Activated T-cell treated with anti-CD3 and anti-CD28 coated beads for 24 hours (primary cell): ENCODE measurements at regions not wholly inside any gene's neighbourhood (a gene's known extent, or its start where the extent isn't known, plus 50 kb on each side); places are given as distances from the start of the nearest gene placed in this dataset.
A peak's percentile ranks its signal among the peaks of the same experiment; 100 is the strongest.
"Not testable (repeated sequence)": the region's sequence is repeated elsewhere in the genome, so short reads cannot be mapped to it uniquely, and the experiment has no call there.

Experiments
- DNase-seq: peaks from one replicate; pipeline ENCODE4 v3.0.0-alpha.2; 2020; ENCODE audit warnings: low read depth

- no peak for DNase-seq
These were observed 68.1 kb upstream of the CEP85L start for GRCh38 chr6:118719351-118720124.

GRCh38 chr6:118718903-118719302 is 67.5 kb upstream of the CEP85L start:
- DNase-seq = no peak

- DNase-seq = no peak
These were observed 66.9 kb upstream of the CEP85L start for GRCh38 chr6:118718297-118718696.

- no peak for DNase-seq
These were observed 65.7 kb upstream of the CEP85L start for GRCh38 chr6:118717106-118717505.

GRCh38 chr6:118715907-118716306 is 64.5 kb upstream of the CEP85L start:
- not testable (repeated sequence) for DNase-seq

- no peak for DNase-seq
These were observed 64.0 kb upstream of the CEP85L start for GRCh38 chr6:118715376-118715775.

GRCh38 chr6:118714756-118715155 is 63.4 kb upstream of the CEP85L start:
- no peak for DNase-seq

- no peak for DNase-seq
These were observed 61.6 kb upstream of the CEP85L start for GRCh38 chr6:118712969-118713368.

GRCh38 chr6:118710616-118711015 is 59.2 kb upstream of the CEP85L start:
- no peak for DNase-seq

- DNase-seq = peak; percentile 65
These were observed 58.5 kb upstream of the CEP85L start for GRCh38 chr6:118709859-118710350.

- no peak for DNase-seq
These were observed 57.4 kb upstream of the CEP85L start for GRCh38 chr6:118708744-118709143.

- no peak for DNase-seq
These were observed 56.7 kb upstream of the CEP85L start for GRCh38 chr6:118708055-118708454.

- no peak for DNase-seq
These were observed 55.3 kb upstream of the CEP85L start for GRCh38 chr6:118706702-118707101.

- DNase-seq = no peak
These were observed 54.4 kb upstream of the CEP85L start for GRCh38 chr6:118705544-118706491.

- no peak for DNase-seq
These were observed 53.5 kb upstream of the CEP85L start for GRCh38 chr6:118704915-118705314.

- DNase-seq = not testable (repeated sequence)
These were observed 49.9 kb upstream of the CEP85L start for GRCh38 chr6:118701260-118701659.
